HEK293T (cell line): ENCODE measurements at regions not wholly inside any gene's neighbourhood (a gene's known extent, or its start where the extent isn't known, plus 50 kb on each side); places are given as distances from the start of the nearest gene placed in this dataset.

Experiments used
- ARNT ChIP-seq: fragments of 450-650 bp; IDR thresholded peaks from 2 replicates; pipeline ENCODE4 v1.6.1; 2017; ENCODE audit warnings: mild to moderate bottlenecking
- BHLHE40 ChIP-seq: fragments of 450-650 bp; IDR thresholded peaks from 2 replicates; pipeline ENCODE4 v1.6.1; 2016; ENCODE audit warnings: mild to moderate bottlenecking, moderate library complexity, borderline replicate concordance
- CTBP1 ChIP-seq: fragments of 450-650 bp; IDR thresholded peaks from 2 replicates; pipeline ENCODE4 v1.6.1; 2016; ENCODE audit warnings: borderline replicate concordance
- FOXA1 ChIP-seq: fragments of 450-650 bp; IDR thresholded peaks from 2 replicates; pipeline ENCODE4 v1.6.1; 2016; ENCODE audit warnings: mild to moderate bottlenecking
- FOXK2 ChIP-seq: fragments of 450-650 bp; IDR thresholded peaks from 2 replicates; pipeline ENCODE4 v1.6.1; 2016; ENCODE audit warnings: mild to moderate bottlenecking
- FOXM1 ChIP-seq: fragments of 450-650 bp; IDR thresholded peaks from 2 replicates; pipeline ENCODE4 v1.6.1; 2017; ENCODE audit warnings: mild to moderate bottlenecking, borderline replicate concordance
- L3MBTL2 ChIP-seq: fragments of 450-650 bp; conservative IDR thresholded peaks from 2 replicates; pipeline ENCODE4 v1.6.1; 2016; ENCODE audit warnings: mild to moderate bottlenecking
- LEF1 ChIP-seq: fragments of 450-650 bp; IDR thresholded peaks from 2 replicates; pipeline ENCODE4 v1.6.1; 2017; ENCODE audit warnings: mild to moderate bottlenecking, borderline replicate concordance
- SP1 ChIP-seq: fragments of 450-650 bp; IDR thresholded peaks from 2 replicates; pipeline ENCODE4 v1.6.1; 2017
- SUZ12 ChIP-seq: fragments of 450-650 bp; IDR thresholded peaks from 2 replicates; pipeline ENCODE4 v1.6.1; 2016; ENCODE audit warnings: mild to moderate bottlenecking
- TARDBP ChIP-seq: fragments of 450-650 bp; IDR thresholded peaks from 2 replicates; pipeline ENCODE4 v1.6.1; 2016
- TF ChIP-seq, protein P1 (sequence below): fragments of 450-650 bp; IDR thresholded peaks from 2 replicates; pipeline ENCODE4 v1.6.1; 2016

DNA sequence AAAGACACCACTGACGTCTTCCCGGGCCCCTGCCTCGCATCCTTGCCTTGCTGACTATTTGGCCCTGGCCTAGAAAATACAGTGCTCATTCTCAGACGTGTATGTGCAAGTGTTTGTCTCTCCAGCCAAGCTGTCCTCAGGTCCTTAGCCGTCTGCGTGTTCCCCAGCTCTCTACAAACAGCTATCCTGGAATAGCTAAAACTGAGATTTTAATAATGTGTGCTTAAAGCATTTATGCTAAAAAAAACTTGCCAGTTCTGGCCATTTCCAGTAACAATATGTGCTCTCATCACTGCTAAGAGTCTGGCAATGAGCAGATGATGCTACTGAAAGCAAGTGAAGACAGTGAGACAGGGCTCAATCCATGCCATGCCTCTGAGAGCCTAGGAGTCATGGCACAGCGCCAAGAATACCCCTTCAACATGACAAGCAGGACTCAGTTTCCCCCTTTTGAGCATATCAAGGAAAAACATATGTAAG, 55.7 kb downstream of the IRF2BP2 start:
- TF ChIP-seq SUZ12: no peak
- TF ChIP-seq FOXK2: no peak
- TF ChIP-seq FOXM1: no peak
- TF ChIP-seq, protein P1, sequence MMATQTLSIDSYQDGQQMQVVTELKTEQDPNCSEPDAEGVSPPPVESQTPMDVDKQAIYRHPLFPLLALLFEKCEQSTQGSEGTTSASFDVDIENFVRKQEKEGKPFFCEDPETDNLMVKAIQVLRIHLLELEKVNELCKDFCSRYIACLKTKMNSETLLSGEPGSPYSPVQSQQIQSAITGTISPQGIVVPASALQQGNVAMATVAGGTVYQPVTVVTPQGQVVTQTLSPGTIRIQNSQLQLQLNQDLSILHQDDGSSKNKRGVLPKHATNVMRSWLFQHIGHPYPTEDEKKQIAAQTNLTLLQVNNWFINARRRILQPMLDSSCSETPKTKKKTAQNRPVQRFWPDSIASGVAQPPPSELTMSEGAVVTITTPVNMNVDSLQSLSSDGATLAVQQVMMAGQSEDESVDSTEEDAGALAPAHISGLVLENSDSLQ: no peak
- no peak for TF ChIP-seq TARDBP
- TF ChIP-seq LEF1: no peak
- TF ChIP-seq CTBP1: no peak
- TF ChIP-seq FOXA1: no peak
- TF ChIP-seq BHLHE40: no peak
- no peak for TF ChIP-seq SP1
- TF ChIP-seq L3MBTL2: no peak
- no peak for TF ChIP-seq ARNT
